Ovary (tissue), 7 donors: ENCODE measurements at regions not wholly inside any gene's neighbourhood (a gene's known extent, or its start where the extent isn't known, plus 50 kb on each side); places are given as distances from the start of the nearest gene placed in this dataset.
"Not testable (repeated sequence)": the region's sequence is repeated elsewhere in the genome, so short reads cannot be mapped to it uniquely, and the experiment has no call there.

Source experiments
- DNase-seq, 5 donors: peaks; one replicate each; pipeline ENCODE4 v3.0.0-alpha.2; 2019 to 2020
- H3K27ac ChIP-seq, 2 donors: fragments of 200-600 bp; one replicate each; pipeline versions ENCODE4 v1.5.1 to v1.8.0; 2019 to 2022
- H3K27me3 ChIP-seq: fragments of 200-600 bp; one replicate; pipeline ENCODE4 v1.8.0; 2022
- H3K36me3 ChIP-seq: fragments of 200-600 bp; sonication (generic); one replicate; pipeline ENCODE4 v1.5.1; 2019
- H3K4me1 ChIP-seq: one replicate; pipeline ENCODE4 v1.8.1; 2013; ENCODE audit warnings: mild to moderate bottlenecking, moderate library complexity; ENCODE audit not compliant: insufficient read depth
- H3K4me3 ChIP-seq: fragments of 200-600 bp; sonication (generic); one replicate; pipeline ENCODE4 v1.5.1; 2017
- H3K9me3 ChIP-seq, 2 donors: fragments of 200-600 bp in 1 of 2; sonication (generic) in 1 of 2; one replicate each; pipeline versions ENCODE4 v1.5.1 to v1.8.1; 2013 to 2019; ENCODE audit warnings: mild to moderate bottlenecking in 1 of 2, moderate library complexity in 1 of 2
- EP300 ChIP-seq: sonication (generic); formaldehyde crosslinking; IDR thresholded peaks from one replicate; pipeline ENCODE4 v1.6.1; 2017; ENCODE audit warnings: antibody characterized with exemption
- POLR2A ChIP-seq: fragments of 450-650 bp; IDR thresholded peaks from one replicate; pipeline ENCODE4 v1.6.1; 2017; ENCODE audit warnings: antibody characterized with exemption, mild to moderate bottlenecking, moderate library complexity
- WGBS, 3 donors: extraction: QIAGEN DNeasy Blood & Tissue Kit in 1 of 3; methylation state at CpG; one replicate each; pipeline versions ENCODE4 v1.1.5 to v1.1.7; 2013 to 2017; 5-methylcytosine and 5-hydroxymethylcytosine counted together
- intact Hi-C, 4 donors: fragments of 100-400 bp; cut with DNase I; formaldehyde crosslinking; loops; one replicate each; pipeline versions ENCODE4 v1.11.0 to v1.15.1; 2022 to 2023
- TF ChIP-seq, protein P1 (sequence below), 3 donors: fragments of 450-650 bp in 2 of 3; fragments of 200-600 bp in 1 of 3; IDR thresholded peaks; one replicate each; pipeline versions ENCODE4 v1.5.1 to v1.8.0; 2016 to 2022; ENCODE audit warnings: antibody characterized with exemption in 3 of 3, mild to moderate bottlenecking in 1 of 3
- donor health status: DM: no; HTN: no; CAD: no; lungs with moderate emphysema.
- donor health status: DM: no; HTN: no; CAD: no.
- donor health status: Bipolar disorder and iron deficiency.
- donor health status: DM: no; HTN: no; CAD: no.
- donor health status: DM: yes; HTN: yes; CAD: no.

DNA sequence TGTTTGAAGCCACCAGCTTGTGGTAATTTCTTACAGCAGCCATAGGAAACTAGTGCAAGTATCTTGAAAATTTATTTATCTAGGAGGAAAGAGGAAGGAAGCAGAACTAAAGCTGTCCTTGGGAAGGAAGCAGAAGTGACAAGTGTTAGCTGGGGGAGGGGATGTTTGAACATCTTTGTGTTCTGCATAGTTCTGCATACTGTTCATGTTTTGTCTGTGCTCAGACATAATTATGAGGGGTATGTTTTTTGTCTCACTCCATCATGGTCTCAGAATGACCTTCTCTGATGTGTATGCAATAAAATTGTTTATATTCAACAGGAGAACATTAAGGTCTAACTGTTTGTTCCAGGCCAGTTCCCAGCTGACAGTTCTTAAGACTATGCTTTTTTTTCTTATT, 606.5 kb downstream of the GALC start:
- no peak for DNase-seq
- Histone ChIP-seq H3K36me3 (no peaks in the 10 kb centered on the region), H3K4me3 (no peak overlapping the region), H3K4me1 (no peaks in the 10 kb centered on the region), H3K9me3 (no peaks in the 10 kb centered on the region), H3K27ac (no peak overlapping the region), H3K27me3 (no peaks in the 10 kb centered on the region)
- no peak for TF ChIP-seq EP300
- TF ChIP-seq, protein P1, sequence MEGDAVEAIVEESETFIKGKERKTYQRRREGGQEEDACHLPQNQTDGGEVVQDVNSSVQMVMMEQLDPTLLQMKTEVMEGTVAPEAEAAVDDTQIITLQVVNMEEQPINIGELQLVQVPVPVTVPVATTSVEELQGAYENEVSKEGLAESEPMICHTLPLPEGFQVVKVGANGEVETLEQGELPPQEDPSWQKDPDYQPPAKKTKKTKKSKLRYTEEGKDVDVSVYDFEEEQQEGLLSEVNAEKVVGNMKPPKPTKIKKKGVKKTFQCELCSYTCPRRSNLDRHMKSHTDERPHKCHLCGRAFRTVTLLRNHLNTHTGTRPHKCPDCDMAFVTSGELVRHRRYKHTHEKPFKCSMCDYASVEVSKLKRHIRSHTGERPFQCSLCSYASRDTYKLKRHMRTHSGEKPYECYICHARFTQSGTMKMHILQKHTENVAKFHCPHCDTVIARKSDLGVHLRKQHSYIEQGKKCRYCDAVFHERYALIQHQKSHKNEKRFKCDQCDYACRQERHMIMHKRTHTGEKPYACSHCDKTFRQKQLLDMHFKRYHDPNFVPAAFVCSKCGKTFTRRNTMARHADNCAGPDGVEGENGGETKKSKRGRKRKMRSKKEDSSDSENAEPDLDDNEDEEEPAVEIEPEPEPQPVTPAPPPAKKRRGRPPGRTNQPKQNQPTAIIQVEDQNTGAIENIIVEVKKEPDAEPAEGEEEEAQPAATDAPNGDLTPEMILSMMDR (IDR thresholded peaks at IDR 0.05), result no peak
- no peak for TF ChIP-seq POLR2A
- intact Hi-C loops, result no loop called here

DNA sequence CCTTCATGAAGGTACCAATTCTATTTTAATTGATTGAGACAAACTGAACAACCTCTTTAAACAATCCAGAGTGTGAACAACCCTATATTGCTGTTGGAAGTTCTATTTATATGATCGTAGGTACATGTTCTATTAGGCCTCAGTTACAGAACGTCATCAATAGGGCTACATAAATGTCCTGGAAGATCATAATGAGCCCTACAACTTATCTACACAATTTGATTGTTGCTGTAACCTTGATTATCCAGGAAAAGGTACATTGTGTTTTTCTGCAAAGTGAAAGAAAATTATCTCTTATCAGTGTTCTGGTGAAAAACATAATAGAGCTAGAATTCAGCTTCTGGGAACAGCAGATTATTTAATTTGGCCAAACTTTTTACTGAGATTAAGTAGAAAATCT, 612.9 kb downstream of the GALC start:
- no peaks in the 10 kb centered on the region for H3K27me3 ChIP-seq
- no peaks in the 10 kb centered on the region for H3K4me1 ChIP-seq
- no peaks in the 10 kb centered on the region for H3K9me3 ChIP-seq
- H3K36me3 ChIP-seq, result no peaks in the 10 kb centered on the region
- 64 to 76% (median 74%) methylated on average over 2 of the region's 2 CpGs for whole genome bisulfite sequencing, 3 donors
- no peak for TF ChIP-seq EP300
- TF ChIP-seq, protein P1 (IDR thresholded peaks at IDR 0.05), result no peak
- no peak for TF ChIP-seq POLR2A
- no peak overlapping the region for H3K27ac ChIP-seq
- DNase-seq, result no peak
- H3K4me3 ChIP-seq, result no peak overlapping the region
- intact Hi-C loops, result no loop called here

DNA sequence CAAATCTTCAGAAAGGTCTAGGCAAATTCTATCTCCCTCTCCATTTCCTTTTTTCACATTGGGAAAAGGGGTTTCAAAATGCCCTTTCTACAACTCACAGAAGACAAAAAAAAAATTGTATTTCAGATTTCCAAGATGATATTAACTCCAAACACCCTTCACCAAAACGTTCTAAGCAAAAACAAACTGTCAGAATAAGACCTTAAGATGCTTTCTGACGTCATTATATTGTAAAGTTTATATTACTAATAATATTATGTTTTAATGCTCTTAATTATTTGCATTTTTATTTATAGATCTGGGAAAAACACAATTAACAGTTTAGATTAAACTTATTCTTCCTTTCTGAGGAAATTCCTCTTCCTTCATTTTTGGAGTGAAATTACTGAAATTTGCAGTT, 624.2 kb downstream of the GALC start:
- no peak overlapping the region for H3K27ac ChIP-seq
- intact Hi-C loops, result no loop called here
- DNase-seq, result no peak
- no peak overlapping the region for H3K4me3 ChIP-seq
- no peaks in the 10 kb centered on the region for H3K36me3 ChIP-seq
- 63 to 79% (median 63%) methylated on average over 2 of the region's 2 CpGs for WGBS, 3 donors
- H3K9me3 ChIP-seq, result no peaks in the 10 kb centered on the region
- no peaks in the 10 kb centered on the region for H3K4me1 ChIP-seq
- TF ChIP-seq POLR2A (no peak), EP300 (no peak)
- TF ChIP-seq, protein P1 (IDR thresholded peaks at IDR 0.05), result no peak
- H3K27me3 ChIP-seq, result no peaks in the 10 kb centered on the region

DNA sequence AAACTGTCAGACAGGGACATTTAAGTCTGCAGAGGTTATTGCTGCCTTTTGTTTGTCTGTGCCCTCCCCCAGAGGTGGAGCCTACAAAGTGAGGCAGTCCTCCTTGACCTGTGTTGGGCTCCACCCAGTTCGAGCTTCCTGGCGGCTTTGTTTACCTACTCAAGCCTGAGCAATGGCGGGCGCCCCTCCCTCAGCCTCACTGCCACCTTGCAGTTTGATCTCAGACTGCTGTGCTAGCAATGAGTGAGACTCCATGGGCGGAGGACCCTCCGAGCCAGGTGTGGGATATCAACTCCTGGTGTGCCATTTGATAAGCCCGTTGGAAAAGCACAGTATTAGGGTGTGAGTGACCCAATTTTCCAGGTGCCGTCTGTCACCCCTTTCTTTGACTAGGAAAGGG, 632.7 kb downstream of the GALC start:
- not testable (repeated sequence) for DNase-seq, H3K27me3 ChIP-seq

DNA sequence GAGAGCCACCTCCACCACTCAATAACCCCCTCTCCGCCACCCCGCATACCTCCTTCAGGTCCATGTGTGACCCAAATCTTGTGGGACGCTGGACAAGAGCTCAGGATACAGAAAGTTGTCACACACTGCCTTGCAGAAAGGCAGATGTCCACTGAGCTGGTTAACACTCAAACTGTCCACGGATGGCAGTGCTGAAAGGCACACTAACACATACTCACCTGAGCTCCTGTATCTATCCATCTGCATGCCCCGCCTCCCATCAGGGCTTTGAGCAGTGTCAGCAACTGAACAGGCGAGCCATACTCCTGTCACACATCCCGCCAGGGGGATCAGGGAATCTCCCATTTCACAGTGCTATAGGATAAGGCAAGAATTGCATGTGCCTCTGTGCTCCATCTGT, 642.0 kb downstream of the GALC start:
- TF ChIP-seq, protein P1 (IDR thresholded peaks at IDR 0.05), result no peak
- TF ChIP-seq POLR2A, result no peak
- no peak for TF ChIP-seq EP300
- intact Hi-C loops, result no loop called here
- Histone ChIP-seq H3K4me1 (no peaks in the 10 kb centered on the region), H3K27ac (no peak overlapping the region), H3K27me3 (no peaks in the 10 kb centered on the region), H3K9me3 (no peaks in the 10 kb centered on the region), H3K36me3 (no peaks in the 10 kb centered on the region), H3K4me3 (no peak overlapping the region)
- DNase-seq, result no peak
- WGBS, 3 donors, result 82 to 86% (median 84%) methylated on average over 7 of the region's 7 CpGs

More for the DNA sequence above, 632.7 kb downstream of the GALC start:
- H3K9me3 ChIP-seq, H3K27ac ChIP-seq, H3K4me1 ChIP-seq, intact Hi-C loops, H3K4me3 ChIP-seq, H3K36me3 ChIP-seq: not testable (repeated sequence)
- 88 to 89% (median 89%) methylated on average over 8 of the region's 8 CpGs for WGBS, 3 donors
